Testis (tissue), 2 donors: ENCODE measurements at regions not wholly inside any gene's neighbourhood (a gene's known extent, or its start where the extent isn't known, plus 50 kb on each side); places are given as distances from the start of the nearest gene placed in this dataset.

ENCODE experiments used
- POLR2A ChIP-seq: fragments of 450-650 bp; IDR thresholded peaks from one replicate; pipeline ENCODE4 v1.6.1; 2017; ENCODE audit warnings: antibody characterized with exemption, mild to moderate bottlenecking, moderate library complexity
- TF ChIP-seq, protein P1 (sequence below), 3 experiments: fragments of 450-650 bp in 2 of 3; fragments of 200-600 bp in 1 of 3; sonication (generic) in 1 of 3; IDR thresholded peaks; one replicate each; pipeline ENCODE4 v1.5.1; 2016 to 2019; ENCODE audit warnings: antibody characterized with exemption in 3 of 3, mild to moderate bottlenecking in 2 of 3, moderate library complexity in 1 of 3

DNA sequence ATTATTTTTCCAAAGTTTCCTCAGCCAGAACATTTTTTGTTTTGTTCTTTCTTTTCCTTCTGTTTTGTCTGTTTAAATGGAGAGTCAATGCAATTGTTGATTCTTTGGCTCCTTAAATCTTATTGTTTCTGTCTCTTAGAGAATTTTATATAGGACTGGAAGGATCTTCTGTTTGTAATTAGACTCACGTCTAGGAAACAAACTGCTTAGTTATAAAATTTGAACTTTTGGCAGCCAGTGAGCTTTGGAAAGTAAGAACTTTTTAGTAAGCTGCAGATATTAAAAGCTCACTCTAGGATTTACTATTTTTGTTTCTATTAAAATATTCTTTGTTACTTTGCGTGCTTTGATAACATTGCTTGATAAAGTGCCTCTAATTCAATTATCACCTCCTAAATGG is 109.8 kb upstream of the HNRNPU start:
- TF ChIP-seq, protein P1, sequence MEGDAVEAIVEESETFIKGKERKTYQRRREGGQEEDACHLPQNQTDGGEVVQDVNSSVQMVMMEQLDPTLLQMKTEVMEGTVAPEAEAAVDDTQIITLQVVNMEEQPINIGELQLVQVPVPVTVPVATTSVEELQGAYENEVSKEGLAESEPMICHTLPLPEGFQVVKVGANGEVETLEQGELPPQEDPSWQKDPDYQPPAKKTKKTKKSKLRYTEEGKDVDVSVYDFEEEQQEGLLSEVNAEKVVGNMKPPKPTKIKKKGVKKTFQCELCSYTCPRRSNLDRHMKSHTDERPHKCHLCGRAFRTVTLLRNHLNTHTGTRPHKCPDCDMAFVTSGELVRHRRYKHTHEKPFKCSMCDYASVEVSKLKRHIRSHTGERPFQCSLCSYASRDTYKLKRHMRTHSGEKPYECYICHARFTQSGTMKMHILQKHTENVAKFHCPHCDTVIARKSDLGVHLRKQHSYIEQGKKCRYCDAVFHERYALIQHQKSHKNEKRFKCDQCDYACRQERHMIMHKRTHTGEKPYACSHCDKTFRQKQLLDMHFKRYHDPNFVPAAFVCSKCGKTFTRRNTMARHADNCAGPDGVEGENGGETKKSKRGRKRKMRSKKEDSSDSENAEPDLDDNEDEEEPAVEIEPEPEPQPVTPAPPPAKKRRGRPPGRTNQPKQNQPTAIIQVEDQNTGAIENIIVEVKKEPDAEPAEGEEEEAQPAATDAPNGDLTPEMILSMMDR (IDR thresholded peaks at IDR 0.05): no peak
- no peak for TF ChIP-seq POLR2A
